ENCODE measurements at regions not wholly inside any gene's neighbourhood (a gene's known extent, or its start where the extent isn't known, plus 50 kb on each side); places are given as distances from the start of the nearest gene placed in this dataset.

GRCh38 chr3:62968128-62968527, 92.9 kb upstream of the CADPS start:
- H3K27ac ChIP-seq (ENCODE audit: low read depth in 2 of 2, low read length in 2 of 2) = no peak overlapping the region
- no peaks in the 10 kb centered on the region for H3K9me3 ChIP-seq (ENCODE audit: control insufficient read depth in 2 of 2, low read length in 2 of 2)
- no peak overlapping the region for H3K4me3 ChIP-seq (ENCODE audit: low read length in 2 of 2)
- no peaks in the 10 kb centered on the region for H3K27me3 ChIP-seq (ENCODE audit: control insufficient read depth in 2 of 2, insufficient read depth in 2 of 2, low read length in 2 of 2)
- H3K9ac ChIP-seq (ENCODE audit: low read depth in 1 of 2, low read length in 2 of 2) = no peak overlapping the region
- no peaks in the 10 kb centered on the region for H3K36me3 ChIP-seq (ENCODE audit: control insufficient read depth in 2 of 2, insufficient read depth in 2 of 2, low read length in 2 of 2)
- H3K4me1 ChIP-seq (ENCODE audit: control insufficient read depth in 2 of 2, insufficient read depth in 2 of 2, low read length in 2 of 2) = no peaks in the 10 kb centered on the region

DNA sequence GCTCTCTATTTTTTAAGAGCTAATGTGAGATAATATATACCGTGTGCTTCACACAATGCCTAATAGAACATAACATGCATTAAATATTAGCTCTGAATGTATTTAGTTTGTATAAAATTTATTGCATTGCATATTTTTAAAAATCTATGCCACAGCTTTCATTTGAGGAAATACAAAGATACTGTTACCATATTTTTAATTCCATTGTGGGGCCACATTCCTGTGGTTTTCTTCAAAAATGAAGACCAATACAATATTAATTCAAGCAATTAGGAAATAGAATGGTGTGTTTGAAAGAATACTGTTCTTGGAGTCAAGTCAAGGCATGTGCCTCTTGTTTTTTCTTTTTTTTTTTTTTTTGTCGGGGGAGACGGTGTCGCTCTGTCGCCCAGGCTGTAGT, 95.4 kb upstream of the CADPS start:
- H3K27me3 ChIP-seq (ENCODE audit: control insufficient read depth in 2 of 2, insufficient read depth in 2 of 2, low read length in 2 of 2) = no peaks in the 10 kb centered on the region
- no peaks in the 10 kb centered on the region for H3K36me3 ChIP-seq (ENCODE audit: control insufficient read depth in 2 of 2, insufficient read depth in 2 of 2, low read length in 2 of 2)
- no peaks in the 10 kb centered on the region for H3K4me1 ChIP-seq (ENCODE audit: control insufficient read depth in 2 of 2, insufficient read depth in 2 of 2, low read length in 2 of 2)
- no peak overlapping the region for H3K9ac ChIP-seq (ENCODE audit: low read depth in 1 of 2, low read length in 2 of 2)
- no peak overlapping the region for H3K27ac ChIP-seq (ENCODE audit: low read depth in 2 of 2, low read length in 2 of 2)
- no peaks in the 10 kb centered on the region for H3K9me3 ChIP-seq (ENCODE audit: control insufficient read depth in 2 of 2, low read length in 2 of 2)
- no peak overlapping the region for H3K4me3 ChIP-seq (ENCODE audit: low read length in 2 of 2)

DNA sequence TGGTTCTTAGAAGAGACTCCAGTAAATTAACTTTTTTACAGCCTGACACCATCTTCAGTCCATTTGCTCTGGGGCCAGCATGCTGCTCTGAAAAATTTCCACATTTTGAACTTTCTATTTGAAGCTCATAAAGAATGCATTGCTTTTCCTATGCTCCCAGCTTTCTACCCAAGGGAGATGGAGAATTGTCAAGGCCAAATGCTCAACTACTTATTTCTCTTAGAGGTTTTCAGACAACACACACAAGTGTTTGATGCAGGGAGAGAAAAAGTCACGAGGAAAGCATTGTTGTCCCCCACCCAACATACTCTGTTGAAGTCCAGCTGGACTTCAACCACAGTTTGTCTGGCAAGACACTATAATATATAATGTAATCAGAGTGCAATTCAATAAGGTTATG, 100.3 kb upstream of the CADPS start:
- H3K4me1 ChIP-seq (ENCODE audit: control insufficient read depth in 2 of 2, insufficient read depth in 2 of 2, low read length in 2 of 2) = no peaks in the 10 kb centered on the region
- no peak overlapping the region for H3K4me3 ChIP-seq (ENCODE audit: low read length in 2 of 2)
- no peaks in the 10 kb centered on the region for H3K9me3 ChIP-seq (ENCODE audit: control insufficient read depth in 2 of 2, low read length in 2 of 2)
- H3K36me3 ChIP-seq (ENCODE audit: control insufficient read depth in 2 of 2, insufficient read depth in 2 of 2, low read length in 2 of 2) = no peaks in the 10 kb centered on the region
- H3K27ac ChIP-seq (ENCODE audit: low read depth in 2 of 2, low read length in 2 of 2) = no peak overlapping the region
- no peaks in the 10 kb centered on the region for H3K27me3 ChIP-seq (ENCODE audit: control insufficient read depth in 2 of 2, insufficient read depth in 2 of 2, low read length in 2 of 2)
- no peak overlapping the region for H3K9ac ChIP-seq (ENCODE audit: low read depth in 1 of 2, low read length in 2 of 2)

DNA sequence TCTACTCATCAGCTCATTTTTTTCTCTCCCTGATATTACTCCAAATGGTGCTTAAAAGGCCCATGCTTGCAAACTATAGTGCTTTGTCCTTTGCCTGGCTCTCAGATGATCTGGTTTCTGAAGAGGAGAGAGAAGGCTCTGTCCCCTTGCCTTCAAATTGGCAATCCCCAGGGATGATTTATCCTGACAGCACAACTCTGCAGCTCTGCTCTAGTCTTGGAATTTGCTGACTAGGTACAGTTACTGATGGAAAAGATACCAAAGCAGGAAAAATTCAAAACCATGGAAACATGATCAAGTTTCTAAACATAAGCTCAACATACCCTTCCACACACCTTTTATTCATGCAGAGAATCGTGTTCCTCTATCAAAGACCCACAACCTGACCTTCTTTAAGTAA, 106.7 kb upstream of the CADPS start:
- H3K27me3 ChIP-seq (ENCODE audit: control insufficient read depth in 2 of 2, insufficient read depth in 2 of 2, low read length in 2 of 2) = no peaks in the 10 kb centered on the region
- H3K4me3 ChIP-seq (ENCODE audit: low read length in 2 of 2) = no peak overlapping the region
- no peaks in the 10 kb centered on the region for H3K4me1 ChIP-seq (ENCODE audit: control insufficient read depth in 2 of 2, insufficient read depth in 2 of 2, low read length in 2 of 2)
- no peaks in the 10 kb centered on the region for H3K9me3 ChIP-seq (ENCODE audit: control insufficient read depth in 2 of 2, low read length in 2 of 2)
- no peaks in the 10 kb centered on the region for H3K36me3 ChIP-seq (ENCODE audit: control insufficient read depth in 2 of 2, insufficient read depth in 2 of 2, low read length in 2 of 2)
- no peak overlapping the region for H3K9ac ChIP-seq (ENCODE audit: low read depth in 1 of 2, low read length in 2 of 2)
- no peak overlapping the region for H3K27ac ChIP-seq (ENCODE audit: low read depth in 2 of 2, low read length in 2 of 2)

GRCh38 chr3:62982795-62983455, 107.7 kb upstream of the CADPS start:
- no peak overlapping the region for H3K4me3 ChIP-seq (ENCODE audit: low read length in 2 of 2)
- no peaks in the 10 kb centered on the region for H3K4me1 ChIP-seq (ENCODE audit: control insufficient read depth in 2 of 2, insufficient read depth in 2 of 2, low read length in 2 of 2)

DNA sequence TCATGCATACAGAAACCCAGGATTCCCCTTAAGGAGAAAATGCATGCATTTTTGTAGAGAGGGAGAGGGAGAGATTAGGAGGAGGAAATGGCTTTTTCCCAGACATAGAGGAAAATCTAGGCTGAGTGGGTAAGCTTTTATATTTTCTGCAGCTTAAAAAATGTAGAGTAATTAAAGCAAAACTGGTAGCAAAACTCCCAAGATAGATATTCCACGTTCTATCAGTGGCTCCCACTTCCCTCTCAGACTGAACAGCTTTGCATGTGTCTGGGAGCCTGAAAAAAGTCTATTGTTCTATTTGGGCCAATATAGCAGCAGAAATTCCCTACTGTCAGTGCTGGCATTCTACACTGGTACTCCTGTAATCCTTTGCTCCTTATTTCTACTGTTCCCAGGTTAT, 110.8 kb upstream of the CADPS start:
- Histone ChIP-seq H3K4me1 (ENCODE audit: control insufficient read depth in 2 of 2, insufficient read depth in 2 of 2, low read length in 2 of 2) (no peaks in the 10 kb centered on the region), H3K27ac (ENCODE audit: low read depth in 2 of 2, low read length in 2 of 2) (no peak overlapping the region), H3K27me3 (ENCODE audit: control insufficient read depth in 2 of 2, insufficient read depth in 2 of 2, low read length in 2 of 2) (no peaks in the 10 kb centered on the region), H3K4me3 (ENCODE audit: low read length in 2 of 2) (no peak overlapping the region), H3K36me3 (ENCODE audit: control insufficient read depth in 2 of 2, insufficient read depth in 2 of 2, low read length in 2 of 2) (no peaks in the 10 kb centered on the region), H3K9ac (ENCODE audit: low read depth in 1 of 2, low read length in 2 of 2) (no peak overlapping the region), H3K9me3 (ENCODE audit: control insufficient read depth in 2 of 2, low read length in 2 of 2) (no peaks in the 10 kb centered on the region)

More at GRCh38 chr3:62982795-62983455, 107.7 kb upstream of the CADPS start:
- no peak overlapping the region for H3K9ac ChIP-seq (ENCODE audit: low read depth in 1 of 2, low read length in 2 of 2)
- no peaks in the 10 kb centered on the region for H3K27me3 ChIP-seq (ENCODE audit: control insufficient read depth in 2 of 2, insufficient read depth in 2 of 2, low read length in 2 of 2)
- no peak overlapping the region for H3K27ac ChIP-seq (ENCODE audit: low read depth in 2 of 2, low read length in 2 of 2)
- H3K36me3 ChIP-seq (ENCODE audit: control insufficient read depth in 2 of 2, insufficient read depth in 2 of 2, low read length in 2 of 2) = no peaks in the 10 kb centered on the region
- H3K9me3 ChIP-seq (ENCODE audit: control insufficient read depth in 2 of 2, low read length in 2 of 2) = no peaks in the 10 kb centered on the region

DNA sequence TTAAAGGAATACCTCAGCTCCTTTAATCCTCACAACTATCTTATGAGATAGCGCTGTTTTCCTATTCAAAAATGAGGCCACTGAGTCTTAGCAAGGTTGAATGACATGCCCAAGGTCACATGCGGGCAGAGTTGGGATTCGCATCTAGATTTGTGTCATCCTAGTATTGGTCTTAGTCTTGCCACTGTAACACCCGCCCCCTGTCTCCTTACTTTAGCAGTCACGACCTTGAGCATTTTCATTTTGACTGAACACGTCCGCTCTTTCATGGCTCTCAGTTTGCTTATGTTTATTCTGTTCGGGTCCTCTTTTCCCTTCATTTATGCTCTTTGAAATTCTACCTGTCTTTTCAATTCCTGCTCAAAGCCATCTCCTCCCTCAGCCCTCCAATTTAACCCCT, 112.5 kb upstream of the CADPS start:
- H3K4me1 ChIP-seq (ENCODE audit: control insufficient read depth in 2 of 2, insufficient read depth in 2 of 2, low read length in 2 of 2) = no peaks in the 10 kb centered on the region
- H3K9me3 ChIP-seq (ENCODE audit: control insufficient read depth in 2 of 2, low read length in 2 of 2) = no peaks in the 10 kb centered on the region
- no peaks in the 10 kb centered on the region for H3K36me3 ChIP-seq (ENCODE audit: control insufficient read depth in 2 of 2, insufficient read depth in 2 of 2, low read length in 2 of 2)
- no peaks in the 10 kb centered on the region for H3K27me3 ChIP-seq (ENCODE audit: control insufficient read depth in 2 of 2, insufficient read depth in 2 of 2, low read length in 2 of 2)
- no peak overlapping the region for H3K4me3 ChIP-seq (ENCODE audit: low read length in 2 of 2)
- H3K9ac ChIP-seq (ENCODE audit: low read depth in 1 of 2, low read length in 2 of 2) = no peak overlapping the region
- H3K27ac ChIP-seq (ENCODE audit: low read depth in 2 of 2, low read length in 2 of 2) = no peak overlapping the region

GRCh38 chr3:62990704-62991413, 115.6 kb upstream of the CADPS start:
- Histone ChIP-seq H3K9ac (ENCODE audit: low read depth in 1 of 2, low read length in 2 of 2) (no peak overlapping the region), H3K27me3 (ENCODE audit: control insufficient read depth in 2 of 2, insufficient read depth in 2 of 2, low read length in 2 of 2) (no peaks in the 10 kb centered on the region), H3K4me3 (ENCODE audit: low read length in 2 of 2) (no peak overlapping the region), H3K36me3 (ENCODE audit: control insufficient read depth in 2 of 2, insufficient read depth in 2 of 2, low read length in 2 of 2) (no peaks in the 10 kb centered on the region), H3K27ac (ENCODE audit: low read depth in 2 of 2, low read length in 2 of 2) (no peak overlapping the region), H3K4me1 (ENCODE audit: control insufficient read depth in 2 of 2, insufficient read depth in 2 of 2, low read length in 2 of 2) (no peaks in the 10 kb centered on the region), H3K9me3 (ENCODE audit: control insufficient read depth in 2 of 2, low read length in 2 of 2) (no peaks in the 10 kb centered on the region)

GRCh38 chr3:62992520-62992919, 117.3 kb upstream of the CADPS start:
- Histone ChIP-seq H3K27me3 (ENCODE audit: control insufficient read depth in 2 of 2, insufficient read depth in 2 of 2, low read length in 2 of 2) (no peaks in the 10 kb centered on the region), H3K9ac (ENCODE audit: low read depth in 1 of 2, low read length in 2 of 2) (no peak overlapping the region), H3K27ac (ENCODE audit: low read depth in 2 of 2, low read length in 2 of 2) (no peak overlapping the region), H3K36me3 (ENCODE audit: control insufficient read depth in 2 of 2, insufficient read depth in 2 of 2, low read length in 2 of 2) (no peaks in the 10 kb centered on the region), H3K9me3 (ENCODE audit: control insufficient read depth in 2 of 2, low read length in 2 of 2) (no peaks in the 10 kb centered on the region), H3K4me3 (ENCODE audit: low read length in 2 of 2) (no peak overlapping the region), H3K4me1 (ENCODE audit: control insufficient read depth in 2 of 2, insufficient read depth in 2 of 2, low read length in 2 of 2) (no peaks in the 10 kb centered on the region)

DNA sequence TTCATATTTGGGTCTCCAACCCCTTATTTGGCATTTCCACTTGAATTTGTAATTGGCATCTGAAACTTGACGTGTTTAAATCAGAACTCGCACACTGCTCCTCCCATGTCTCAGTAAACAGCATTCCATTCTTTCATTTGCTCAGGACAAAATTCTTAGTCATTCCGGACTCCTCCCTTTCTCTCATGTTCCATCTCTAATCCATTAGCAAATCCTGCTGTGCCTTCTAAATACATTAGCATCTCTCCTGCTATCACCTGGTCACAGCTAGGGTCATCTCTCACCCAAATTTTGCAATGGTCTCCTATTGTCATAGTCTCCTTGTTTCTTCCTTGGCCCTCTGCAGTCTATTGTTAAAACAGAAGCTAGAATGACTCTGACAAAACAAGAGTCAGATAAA, 119.9 kb upstream of the CADPS start:
- no peaks in the 10 kb centered on the region for H3K27me3 ChIP-seq (ENCODE audit: control insufficient read depth in 2 of 2, insufficient read depth in 2 of 2, low read length in 2 of 2)
- H3K36me3 ChIP-seq (ENCODE audit: control insufficient read depth in 2 of 2, insufficient read depth in 2 of 2, low read length in 2 of 2) = no peaks in the 10 kb centered on the region
- no peak overlapping the region for H3K4me3 ChIP-seq (ENCODE audit: low read length in 2 of 2)
- no peak overlapping the region for H3K9ac ChIP-seq (ENCODE audit: low read depth in 1 of 2, low read length in 2 of 2)
- H3K4me1 ChIP-seq (ENCODE audit: control insufficient read depth in 2 of 2, insufficient read depth in 2 of 2, low read length in 2 of 2) = no peaks in the 10 kb centered on the region
- H3K9me3 ChIP-seq (ENCODE audit: control insufficient read depth in 2 of 2, low read length in 2 of 2) = no peaks in the 10 kb centered on the region
- no peak overlapping the region for H3K27ac ChIP-seq (ENCODE audit: low read depth in 2 of 2, low read length in 2 of 2)
